HG03097 (cell line): ENCODE measurements at regions not wholly inside any gene's neighbourhood (a gene's known extent, or its start where the extent isn't known, plus 50 kb on each side); places are given as distances from the start of the nearest gene placed in this dataset.
"Not testable (repeated sequence)": the region's sequence is repeated elsewhere in the genome, so short reads cannot be mapped to it uniquely, and the experiment has no call there.

Experiments used
- ATAC-seq: cut with Tn5 transposase; IDR thresholded peaks from one replicate; pipeline ENCODE4 v1.9.1; 2021; ENCODE audit not compliant: unreplicated experiment, low FRiP score

GRCh38 chr5:104015765-104016164 lies 453.2 kb upstream of the NUDT12 start:
- no peak for ATAC-seq

GRCh38 chr5:104002783-104003182 lies 440.2 kb upstream of the NUDT12 start:
- ATAC-seq = not testable (repeated sequence)

- no peak for ATAC-seq
Measured at GRCh38 chr5:104001136-104001535, 438.5 kb upstream of the NUDT12 start.

GRCh38 chr5:103993031-103993430 lies 430.4 kb upstream of the NUDT12 start:
- ATAC-seq = no peak

- ATAC-seq = no peak
Measured at GRCh38 chr5:103990064-103990463, 427.5 kb upstream of the NUDT12 start.

GRCh38 chr5:103981592-103981991 lies 419.0 kb upstream of the NUDT12 start:
- no peak for ATAC-seq

- ATAC-seq = no peak
Measured at GRCh38 chr5:103973669-103974068, 411.1 kb upstream of the NUDT12 start.

GRCh38 chr5:103966295-103966694 lies 403.7 kb upstream of the NUDT12 start:
- not testable (repeated sequence) for ATAC-seq

- ATAC-seq = no peak
Measured at GRCh38 chr5:103962023-103962422, 399.4 kb upstream of the NUDT12 start.

GRCh38 chr5:103953601-103954382 lies 391.2 kb upstream of the NUDT12 start:
- no peak for ATAC-seq

GRCh38 chr5:103951776-103952175 lies 389.2 kb upstream of the NUDT12 start:
- ATAC-seq = no peak

- no peak for ATAC-seq
Measured at GRCh38 chr5:103943230-103943629, 380.6 kb upstream of the NUDT12 start.

- ATAC-seq = no peak
Measured at GRCh38 chr5:103942587-103943186, 380.1 kb upstream of the NUDT12 start.

- no peak for ATAC-seq
Measured at GRCh38 chr5:103941596-103941995, 379.0 kb upstream of the NUDT12 start.

GRCh38 chr5:103938146-103938695 lies 375.6 kb upstream of the NUDT12 start:
- ATAC-seq = no peak

GRCh38 chr5:103929338-103930013 lies 366.9 kb upstream of the NUDT12 start:
- no peak for ATAC-seq

- no peak for ATAC-seq
Measured at GRCh38 chr5:103927739-103928138, 365.1 kb upstream of the NUDT12 start.

- no peak for ATAC-seq
Measured at GRCh38 chr5:103923616-103924168, 361.1 kb upstream of the NUDT12 start.

GRCh38 chr5:103919506-103919905 lies 356.9 kb upstream of the NUDT12 start:
- ATAC-seq = no peak

GRCh38 chr5:103918668-103919367 lies 356.2 kb upstream of the NUDT12 start:
- ATAC-seq = no peak
